ENCODE measurements at regions not wholly inside any gene's neighbourhood (a gene's known extent, or its start where the extent isn't known, plus 50 kb on each side); places are given as distances from the start of the nearest gene placed in this dataset.

DNA sequence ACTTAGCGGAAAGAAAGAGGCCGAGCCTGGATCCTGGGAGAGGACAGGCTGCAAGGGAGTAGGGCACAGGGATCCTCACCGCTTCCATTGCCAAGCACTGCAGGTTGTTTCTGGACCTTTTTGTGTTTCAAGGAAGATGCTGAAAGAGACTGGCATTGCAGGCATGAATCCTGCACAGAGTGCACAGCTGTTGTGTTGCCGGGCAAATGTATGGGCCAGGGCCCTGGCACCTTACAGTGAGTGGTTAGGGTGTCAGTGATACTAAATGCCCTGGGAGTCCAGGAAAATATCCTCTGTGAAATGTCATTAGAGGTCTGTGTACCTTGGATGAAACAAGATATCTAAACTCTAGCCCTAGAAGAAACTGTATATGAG lies 145.5 kb upstream of the FGGY start:
- TF ChIP-seq CEBPB (IDR thresholded peaks at IDR 0.05) (no peak), TEAD4 (IDR thresholded peaks at IDR 0.05) (no peak), ZBTB7A (IDR thresholded peaks at IDR 0.05; ENCODE audit: low read depth) (no peak), EGR1 (IDR thresholded peaks at IDR 0.05) (no peak), TAF1 (IDR thresholded peaks at IDR 0.05; ENCODE audit: low read depth) (no peak), CREB1 (IDR thresholded peaks at IDR 0.05; ENCODE audit: low read depth) (no peak), RAD21 (IDR thresholded peaks at IDR 0.05; ENCODE audit: low read depth) (no peak)
- TF ChIP-seq, protein P1, sequence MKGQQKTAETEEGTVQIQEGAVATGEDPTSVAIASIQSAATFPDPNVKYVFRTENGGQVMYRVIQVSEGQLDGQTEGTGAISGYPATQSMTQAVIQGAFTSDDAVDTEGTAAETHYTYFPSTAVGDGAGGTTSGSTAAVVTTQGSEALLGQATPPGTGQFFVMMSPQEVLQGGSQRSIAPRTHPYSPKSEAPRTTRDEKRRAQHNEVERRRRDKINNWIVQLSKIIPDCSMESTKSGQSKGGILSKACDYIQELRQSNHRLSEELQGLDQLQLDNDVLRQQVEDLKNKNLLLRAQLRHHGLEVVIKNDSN (IDR thresholded peaks at IDR 0.05), result no peak
- TF ChIP-seq, protein P2, sequence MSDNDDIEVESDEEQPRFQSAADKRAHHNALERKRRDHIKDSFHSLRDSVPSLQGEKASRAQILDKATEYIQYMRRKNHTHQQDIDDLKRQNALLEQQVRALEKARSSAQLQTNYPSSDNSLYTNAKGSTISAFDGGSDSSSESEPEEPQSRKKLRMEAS (IDR thresholded peaks at IDR 0.05), result no peak

Measured in Ishikawa (cell line).